B cell (primary cell): ENCODE measurements at regions not wholly inside any gene's neighbourhood (a gene's known extent, or its start where the extent isn't known, plus 50 kb on each side); places are given as distances from the start of the nearest gene placed in this dataset.

ENCODE experiments used
- ATAC-seq: fragments of 200-7000 bp; cut with Tn5 transposase; one replicate; pipeline ENCODE4 v1.10.0; 2021; ENCODE audit warnings: low read depth, mild to moderate bottlenecking, moderate number of reproducible peaks, moderate library complexity
- CTCF ChIA-PET: fragments of 350-600 bp; sonication (Branson Sonifier 250); formaldehyde crosslinking; loops from one replicate; lab custom pipeline; 2021; ENCODE audit warnings: antibody characterized with exemption, inconsistent platforms; lab: Charles Lee
- POLR2A ChIA-PET: fragments of 350-600 bp; sonication (Branson Sonifier 250); formaldehyde crosslinking; loops from one replicate; lab custom pipeline; 2021; ENCODE audit warnings: antibody characterized with exemption; lab: Charles Lee
- DNase-seq: peaks from one replicate; pipeline ENCODE4 v3.0.0; 2013
- H2AFZ ChIP-seq: 2 replicates; pipeline ENCODE4 v1.6.1; 2012; ENCODE audit warnings: mild to moderate bottlenecking, low read depth, low read length; ENCODE audit not compliant: insufficient read depth, poor library complexity, severe bottlenecking
- H3K27ac ChIP-seq, 2 donors: 1 replicate in 1 of 2; 2 replicates in 1 of 2; pipeline ENCODE4 v1.5.1; 2012 to 2013; ENCODE audit warnings: low read length in 2 of 2, mild to moderate bottlenecking in 2 of 2, moderate library complexity in 1 of 2
- H3K27me3 ChIP-seq, 4 experiments: fragments of 200-600 bp in 1 of 4; sonication (generic) in 1 of 4; replicated peaks in 1 of 4; 1 replicate in 2 of 4; 2 replicates in 2 of 4; pipeline versions ENCODE4 v1.6.1 to v1.7.0; 2013 to 2016; ENCODE audit warnings: low read length in 3 of 4, mild to moderate bottlenecking in 2 of 4, mixed read lengths in 1 of 4, moderate library complexity in 1 of 4; ENCODE audit not compliant: insufficient read depth in 4 of 4, control insufficient read depth in 3 of 4; ENCODE audit errors: control extremely low read depth in 1 of 4
- H3K36me3 ChIP-seq, 2 experiments: replicated peaks in 1 of 2; 1 replicate in 1 of 2; 2 replicates in 1 of 2; pipeline versions ENCODE4 v1.6.1 to v1.7.1; 2013; ENCODE audit warnings: low read length in 1 of 2; ENCODE audit not compliant: insufficient read depth in 2 of 2, control insufficient read depth in 1 of 2; ENCODE audit errors: control extremely low read depth in 1 of 2, extremely low read depth in 1 of 2
- H3K4me1 ChIP-seq, 2 donors: fragments of 200-600 bp in 1 of 2; sonication (generic) in 1 of 2; 1 replicate in 1 of 2; 2 replicates in 1 of 2; pipeline versions ENCODE4 v1.5.1 to v1.6.1; 2013 to 2017; ENCODE audit warnings: low read length in 2 of 2; ENCODE audit not compliant: control insufficient read depth in 2 of 2, insufficient read depth in 2 of 2
- H3K4me2 ChIP-seq: replicated peaks from 2 replicates; pipeline ENCODE3; 2012; ENCODE audit warnings: mild to moderate bottlenecking, low read depth, low read length; ENCODE audit not compliant: poor library complexity, severe bottlenecking
- H3K4me3 ChIP-seq, 5 experiments: fragments of 200-600 bp in 1 of 5; sonication (generic) in 1 of 5; 1 replicate in 3 of 5; 2 replicates in 2 of 5; pipeline versions ENCODE4 v1.5.1 to v1.7.0; 2011 to 2016; ENCODE audit warnings: low read length in 4 of 5, mild to moderate bottlenecking in 4 of 5, low read depth in 2 of 5, control low read depth in 1 of 5, moderate library complexity in 1 of 5; ENCODE audit not compliant: insufficient read depth in 1 of 5; ENCODE audit errors: control extremely low read depth in 1 of 5, extremely low read depth in 1 of 5
- H3K79me2 ChIP-seq: fragments of 200-600 bp; sonication (generic); one replicate; pipeline ENCODE4 v1.6.0; 2016; ENCODE audit warnings: low read length; ENCODE audit not compliant: control insufficient read depth, insufficient read depth
- H3K9ac ChIP-seq: fragments of 200-600 bp; sonication (generic); 2 replicates; pipeline ENCODE4 v1.6.1; 2017; ENCODE audit warnings: mild to moderate bottlenecking, low read length, moderate library complexity
- H3K9me3 ChIP-seq, 3 donors: one replicate each; pipeline versions ENCODE4 v1.6.1 to v1.7.1; 2013; ENCODE audit warnings: low read length in 2 of 3; ENCODE audit not compliant: control insufficient read depth in 2 of 3, insufficient read depth in 1 of 3; ENCODE audit errors: control extremely low read depth in 1 of 3
- H4K20me1 ChIP-seq: 2 replicates; pipeline ENCODE4 v1.6.0; 2012; ENCODE audit warnings: mild to moderate bottlenecking, low read length; ENCODE audit not compliant: insufficient read depth, control insufficient read depth, poor library complexity, severe bottlenecking
- H3K27ac Mint-ChIP-seq: one replicate; pipeline ENCODE4 v1.8.0; 2021; ENCODE audit warnings: mixed read lengths
- H3K27me3 Mint-ChIP-seq: one replicate; pipeline ENCODE4 v1.8.0; 2021; ENCODE audit warnings: mixed read lengths
- H3K4me1 Mint-ChIP-seq: one replicate; pipeline ENCODE4 v1.8.0; 2021; ENCODE audit warnings: mixed read lengths
- H3K4me3 Mint-ChIP-seq: one replicate; pipeline ENCODE4 v1.8.0; 2021; ENCODE audit warnings: mixed read lengths
- H3K9me3 Mint-ChIP-seq: one replicate; pipeline ENCODE4 v1.8.0; 2022; ENCODE audit warnings: mixed read lengths; ENCODE audit not compliant: insufficient read depth
- EZH2 ChIP-seq: IDR thresholded peaks from 2 replicates; pipeline ENCODE4 v1.6.1; 2012; ENCODE audit warnings: borderline replicate concordance, low read depth, mild to moderate bottlenecking, moderate library complexity, low read length; ENCODE audit not compliant: insufficient read depth, poor library complexity, severe bottlenecking
- WGBS: methylation state at CpG from one replicate; pipeline ENCODE4 v1.1.5; 2013; ENCODE audit warnings: missing lambda C conversion rate; ENCODE audit not compliant: insufficient coverage; 5-methylcytosine and 5-hydroxymethylcytosine counted together
- intact Hi-C: fragments of 100-400 bp; cut with micrococcal nuclease; formaldehyde crosslinking; loops from one replicate; pipeline ENCODE4 v1.10.0; 2022
- TF ChIP-seq, protein P1 (sequence below): fragments of 200-600 bp; IDR thresholded peaks from one replicate; pipeline ENCODE4 v1.8.0; 2022; ENCODE audit warnings: antibody characterized with exemption, mild to moderate bottlenecking

DNA sequence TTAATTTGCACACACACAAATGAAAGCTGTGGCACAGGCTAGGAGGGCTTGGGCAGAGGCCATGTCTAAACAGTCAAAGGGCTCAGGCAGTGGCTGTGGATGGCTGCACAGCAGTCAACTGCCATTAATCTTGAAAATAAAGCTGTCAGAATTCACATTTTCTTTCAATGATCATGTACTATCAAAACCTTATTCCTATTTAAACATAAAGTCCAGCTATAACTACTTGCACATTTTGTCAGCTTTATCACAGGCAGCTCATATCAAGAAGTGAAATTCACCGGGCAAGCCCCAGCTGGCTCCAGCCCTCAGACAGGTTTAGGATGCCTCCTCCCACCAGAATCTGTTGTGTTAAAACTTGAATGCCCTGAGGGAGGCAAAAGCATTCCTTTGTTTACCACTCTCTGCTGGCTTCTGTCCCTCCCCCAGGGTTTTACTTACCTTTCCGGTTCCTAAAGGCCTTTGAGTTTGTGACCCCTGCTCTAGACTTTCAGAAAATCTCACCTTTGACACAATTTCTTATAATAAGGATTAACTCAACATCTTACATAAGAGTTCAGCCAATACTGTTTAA lies 54.9 kb upstream of the GRAMD2B start:
- ATAC-seq (no peak), DNase-seq (no peak)
- no peaks in the 10 kb centered on the region for H3K9me3 Mint-ChIP-seq
- no peaks in the 10 kb centered on the region for H3K4me1 ChIP-seq
- H3K36me3 ChIP-seq, result no peaks in the 10 kb centered on the region
- H3K27me3 ChIP-seq, result peaks cover 0 to 5% (median 1%) of the 10 kb centered on the region in 4 experiments
- H3K4me1 Mint-ChIP-seq, result no peaks in the 10 kb centered on the region
- H3K27ac ChIP-seq, result no peak overlapping the region
- H3K79me2 ChIP-seq, result no peaks in the 10 kb centered on the region
- no peak overlapping the region for H3K27ac Mint-ChIP-seq
- H3K4me3 ChIP-seq, result no peak overlapping the region
- intact Hi-C loops, result no loop called here
- no peak overlapping the region for H3K4me2 ChIP-seq
- no peak overlapping the region for H2AFZ ChIP-seq
- no peaks in the 10 kb centered on the region for H4K20me1 ChIP-seq
- no peak for TF ChIP-seq EZH2
- TF ChIP-seq, protein P1, sequence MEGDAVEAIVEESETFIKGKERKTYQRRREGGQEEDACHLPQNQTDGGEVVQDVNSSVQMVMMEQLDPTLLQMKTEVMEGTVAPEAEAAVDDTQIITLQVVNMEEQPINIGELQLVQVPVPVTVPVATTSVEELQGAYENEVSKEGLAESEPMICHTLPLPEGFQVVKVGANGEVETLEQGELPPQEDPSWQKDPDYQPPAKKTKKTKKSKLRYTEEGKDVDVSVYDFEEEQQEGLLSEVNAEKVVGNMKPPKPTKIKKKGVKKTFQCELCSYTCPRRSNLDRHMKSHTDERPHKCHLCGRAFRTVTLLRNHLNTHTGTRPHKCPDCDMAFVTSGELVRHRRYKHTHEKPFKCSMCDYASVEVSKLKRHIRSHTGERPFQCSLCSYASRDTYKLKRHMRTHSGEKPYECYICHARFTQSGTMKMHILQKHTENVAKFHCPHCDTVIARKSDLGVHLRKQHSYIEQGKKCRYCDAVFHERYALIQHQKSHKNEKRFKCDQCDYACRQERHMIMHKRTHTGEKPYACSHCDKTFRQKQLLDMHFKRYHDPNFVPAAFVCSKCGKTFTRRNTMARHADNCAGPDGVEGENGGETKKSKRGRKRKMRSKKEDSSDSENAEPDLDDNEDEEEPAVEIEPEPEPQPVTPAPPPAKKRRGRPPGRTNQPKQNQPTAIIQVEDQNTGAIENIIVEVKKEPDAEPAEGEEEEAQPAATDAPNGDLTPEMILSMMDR, result no peak
- ChIA-PET CTCF (no interaction called here), POLR2A (no interaction called here)
- no peak overlapping the region for H3K9ac ChIP-seq
- H3K4me3 Mint-ChIP-seq, result no peak overlapping the region
- 100% methylated on average over 1 of the region's 2 CpGs for WGBS
- peaks cover 20% of the 10 kb centered on the region for H3K27me3 Mint-ChIP-seq
- H3K9me3 ChIP-seq, result no peaks in the 10 kb centered on the region

DNA sequence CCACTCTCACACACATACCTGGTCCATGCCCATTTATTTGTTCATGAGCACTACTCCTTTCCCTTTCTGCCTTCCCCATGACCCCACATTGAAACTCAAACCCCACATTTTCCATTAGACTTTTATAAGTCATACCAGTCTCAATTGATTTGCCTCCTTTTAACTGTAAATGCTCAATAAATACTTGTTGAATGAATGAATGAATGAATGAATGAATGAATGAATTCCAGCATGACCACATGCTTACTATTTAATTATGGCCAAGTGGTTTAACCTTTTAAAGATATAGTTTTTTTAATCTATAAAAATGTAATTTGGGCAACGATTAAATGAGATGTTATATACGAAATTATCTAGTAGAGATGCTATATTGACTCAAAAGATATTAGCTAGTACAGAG lies 54.1 kb upstream of the GRAMD2B start:
- no peak overlapping the region for H3K4me2 ChIP-seq
- H3K9me3 Mint-ChIP-seq, result no peaks in the 10 kb centered on the region
- CTCF ChIA-PET, result no interaction called here
- no peak overlapping the region for H3K4me3 ChIP-seq
- no peak overlapping the region for H2AFZ ChIP-seq
- H3K27me3 ChIP-seq, result peaks cover 0 to 5% (median 1%) of the 10 kb centered on the region in 4 experiments
- intact Hi-C loops, result no loop called here
- no peaks in the 10 kb centered on the region for H3K36me3 ChIP-seq
- H3K27ac Mint-ChIP-seq, result no peak overlapping the region
- H3K27me3 Mint-ChIP-seq, result peaks cover 20% of the 10 kb centered on the region
- H3K4me3 Mint-ChIP-seq, result no peak overlapping the region
- no peak overlapping the region for H3K27ac ChIP-seq
- WGBS, result no CpG with 5 or more reads among the region's 2 CpGs
- no peaks in the 10 kb centered on the region for H3K4me1 Mint-ChIP-seq
- TF ChIP-seq, protein P1, result no peak
- TF ChIP-seq EZH2, result no peak
- DNase-seq (no peak), ATAC-seq (no peak)
- H3K9me3 ChIP-seq, result no peaks in the 10 kb centered on the region
- no peaks in the 10 kb centered on the region for H3K4me1 ChIP-seq
- H4K20me1 ChIP-seq, result no peaks in the 10 kb centered on the region
- no peak overlapping the region for H3K9ac ChIP-seq
- no peaks in the 10 kb centered on the region for H3K79me2 ChIP-seq
- POLR2A ChIA-PET, result no interaction called here
